ENCODE measurements at regions not wholly inside any gene's neighbourhood (a gene's known extent, or its start where the extent isn't known, plus 50 kb on each side); places are given as distances from the start of the nearest gene placed in this dataset.

GRCh38 chr6:14444295-14444972, 326.9 kb downstream of the CD83 start:
- DNase-seq: no peak

- DNase-seq: no peak
Observed at GRCh38 chr6:14447240-14447639, 329.7 kb downstream of the CD83 start.

- no peak for DNase-seq
Observed at GRCh38 chr6:14448246-14448645, 330.7 kb downstream of the CD83 start.

GRCh38 chr6:14450133-14450504, 332.5 kb downstream of the CD83 start:
- peak; percentile 64 for DNase-seq

GRCh38 chr6:14450578-14450977, 333.0 kb downstream of the CD83 start:
- no peak for DNase-seq

- DNase-seq: no peak
Observed at GRCh38 chr6:14451594-14452374, 334.2 kb downstream of the CD83 start.

- DNase-seq: no peak
Observed at GRCh38 chr6:14452567-14453527, 335.3 kb downstream of the CD83 start.

- DNase-seq: no peak
Observed at GRCh38 chr6:14453712-14454472, 336.3 kb downstream of the CD83 start.

GRCh38 chr6:14454473-14454775, 336.9 kb downstream of the CD83 start:
- DNase-seq: peak; percentile 12

GRCh38 chr6:14455427-14455826, 337.9 kb downstream of the CD83 start:
- DNase-seq: no peak

GRCh38 chr6:14455876-14456648, 338.5 kb downstream of the CD83 start:
- no peak for DNase-seq

GRCh38 chr6:14456941-14457340, 339.4 kb downstream of the CD83 start:
- DNase-seq: no peak

GRCh38 chr6:14458669-14459266, 341.2 kb downstream of the CD83 start:
- DNase-seq: no peak

GRCh38 chr6:14459315-14459714, 341.7 kb downstream of the CD83 start:
- DNase-seq: no peak

GRCh38 chr6:14460556-14460955, 343.0 kb downstream of the CD83 start:
- DNase-seq: no peak

- DNase-seq: no peak
Observed at GRCh38 chr6:14462135-14462534, 344.6 kb downstream of the CD83 start.

- no peak for DNase-seq
Observed at GRCh38 chr6:14462566-14462965, 345.0 kb downstream of the CD83 start.

GRCh38 chr6:14463110-14463509, 345.5 kb downstream of the CD83 start:
- DNase-seq: no peak

GRCh38 chr6:14464055-14464454, 346.5 kb downstream of the CD83 start:
- no peak for DNase-seq

GRCh38 chr6:14464716-14465115, 347.1 kb downstream of the CD83 start:
- no peak for DNase-seq

- DNase-seq: no peak
Observed at GRCh38 chr6:14466278-14466677, 348.7 kb downstream of the CD83 start.

GRCh38 chr6:14467591-14467990, 350.0 kb downstream of the CD83 start:
- DNase-seq: no peak
